ENCODE measurements at regions not wholly inside any gene's neighbourhood (a gene's known extent, or its start where the extent isn't known, plus 50 kb on each side); places are given as distances from the start of the nearest gene placed in this dataset.
"Not testable (repeated sequence)": the region's sequence is repeated elsewhere in the genome, so short reads cannot be mapped to it uniquely, and the experiment has no call there.

- no peaks in the 10 kb centered on the region for H3K9me2 ChIP-seq (ENCODE audit: low read depth, low read length)
- H3K4me3 ChIP-seq (ENCODE audit: low read depth, low read length, poor library complexity, severe bottlenecking), result no peak overlapping the region
- H3K9me3 ChIP-seq (ENCODE audit: low read length), result no peaks in the 10 kb centered on the region
- no peaks in the 10 kb centered on the region for H3K27me3 ChIP-seq (ENCODE audit: insufficient read depth, low read length)
- H3F3A ChIP-seq (ENCODE audit: insufficient read depth, low read length), result no peaks in the 10 kb centered on the region
- H2AFZ ChIP-seq (ENCODE audit: low read length), result no peak overlapping the region
- no peak overlapping the region for H3K27ac ChIP-seq (ENCODE audit: low read depth, low read length, poor library complexity, severe bottlenecking)
- H4K20me1 ChIP-seq (ENCODE audit: insufficient read depth, low read length), result no peaks in the 10 kb centered on the region
- H3K4me1 ChIP-seq (ENCODE audit: insufficient read depth, low read length, severe bottlenecking), result no peaks in the 10 kb centered on the region
- H3K9ac ChIP-seq (ENCODE audit: low read length), result no peak overlapping the region
- TF ChIP-seq EZH2 (IDR thresholded peaks at IDR 0.05; ENCODE audit: borderline replicate concordance, low read length) (no peak), CTCF (IDR thresholded peaks at IDR 0.05; ENCODE audit: low read length) (no peak)
- no peak overlapping the region for H3K4me2 ChIP-seq (ENCODE audit: low read length)
- H3K79me2 ChIP-seq (ENCODE audit: insufficient read depth, low read length), result no peaks in the 10 kb centered on the region
- no peaks in the 10 kb centered on the region for H3K36me3 ChIP-seq (ENCODE audit: insufficient read depth, low read length)
These were observed 191.4 kb upstream of the DAB2 start for GRCh38 chr5:39616131-39616530.

GRCh38 chr5:39611076-39611475, 186.3 kb upstream of the DAB2 start:
- H3K4me3 ChIP-seq (ENCODE audit: low read depth, low read length, poor library complexity, severe bottlenecking); H3K27me3 ChIP-seq (ENCODE audit: insufficient read depth, low read length); H3F3A ChIP-seq (ENCODE audit: insufficient read depth, low read length); H3K9me2 ChIP-seq (ENCODE audit: low read depth, low read length); H2AFZ ChIP-seq (ENCODE audit: low read length); H3K36me3 ChIP-seq (ENCODE audit: insufficient read depth, low read length); H3K9me3 ChIP-seq (ENCODE audit: low read length); H3K79me2 ChIP-seq (ENCODE audit: insufficient read depth, low read length); H3K9ac ChIP-seq (ENCODE audit: low read length); H4K20me1 ChIP-seq (ENCODE audit: insufficient read depth, low read length); H3K4me2 ChIP-seq (ENCODE audit: low read length); H3K4me1 ChIP-seq (ENCODE audit: insufficient read depth, low read length, severe bottlenecking); H3K27ac ChIP-seq (ENCODE audit: low read depth, low read length, poor library complexity, severe bottlenecking): not testable (repeated sequence)

DNA sequence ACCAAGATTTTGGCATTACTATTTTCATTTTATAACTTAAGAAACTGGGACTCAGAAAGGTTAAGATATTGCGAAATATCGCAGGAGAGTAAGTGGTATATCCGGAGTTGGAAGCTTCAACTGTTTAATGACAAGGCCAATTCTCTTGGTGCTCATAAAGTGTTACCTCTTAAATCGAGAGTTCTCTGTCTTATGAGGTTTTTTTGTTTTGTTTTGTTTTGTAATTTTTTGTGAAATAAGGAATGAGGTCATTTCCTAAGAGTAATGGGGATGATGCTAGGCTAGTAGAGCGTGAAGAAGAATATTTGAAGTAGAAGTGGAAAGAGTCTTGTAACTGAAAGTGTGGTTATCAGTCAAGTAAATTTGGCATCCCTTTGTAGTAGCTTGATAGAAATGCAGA, 183.2 kb upstream of the DAB2 start:
- Histone ChIP-seq H3K4me3 (ENCODE audit: low read depth, low read length, poor library complexity, severe bottlenecking) (no peak overlapping the region), H3F3A (ENCODE audit: insufficient read depth, low read length) (no peaks in the 10 kb centered on the region), H3K9me3 (ENCODE audit: low read length) (no peaks in the 10 kb centered on the region), H3K9ac (ENCODE audit: low read length) (no peak overlapping the region), H3K9me2 (ENCODE audit: low read depth, low read length) (no peaks in the 10 kb centered on the region), H3K4me2 (ENCODE audit: low read length) (no peak overlapping the region), H3K27me3 (ENCODE audit: insufficient read depth, low read length) (no peaks in the 10 kb centered on the region), H3K36me3 (ENCODE audit: insufficient read depth, low read length) (no peaks in the 10 kb centered on the region), H4K20me1 (ENCODE audit: insufficient read depth, low read length) (no peaks in the 10 kb centered on the region), H3K4me1 (ENCODE audit: insufficient read depth, low read length, severe bottlenecking) (no peaks in the 10 kb centered on the region), H3K27ac (ENCODE audit: low read depth, low read length, poor library complexity, severe bottlenecking) (no peak overlapping the region), H2AFZ (ENCODE audit: low read length) (no peak overlapping the region), H3K79me2 (ENCODE audit: insufficient read depth, low read length) (no peaks in the 10 kb centered on the region)
- TF ChIP-seq CTCF (IDR thresholded peaks at IDR 0.05; ENCODE audit: low read length) (no peak), EZH2 (IDR thresholded peaks at IDR 0.05; ENCODE audit: borderline replicate concordance, low read length) (no peak)

DNA sequence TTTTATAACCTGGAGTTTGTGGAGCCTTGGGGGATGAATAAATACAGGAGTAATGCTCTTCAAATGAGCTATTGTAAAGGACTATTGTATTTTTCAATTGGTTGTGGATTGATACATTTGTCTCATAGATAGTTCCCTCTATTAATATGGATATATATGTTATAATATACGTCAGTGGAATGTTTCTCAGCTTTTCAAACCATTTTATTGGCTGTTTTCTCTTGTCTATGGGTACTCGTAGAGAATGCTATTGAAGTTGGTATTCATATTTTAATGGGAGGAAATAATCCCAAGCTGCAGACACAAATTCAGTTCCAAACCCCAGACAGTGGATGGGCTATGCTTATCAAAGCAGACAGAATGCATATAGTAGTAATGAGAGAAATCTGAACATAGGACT, 181.8 kb upstream of the DAB2 start:
- Histone ChIP-seq H3F3A (ENCODE audit: insufficient read depth, low read length) (no peaks in the 10 kb centered on the region), H3K4me1 (ENCODE audit: insufficient read depth, low read length, severe bottlenecking) (no peaks in the 10 kb centered on the region), H3K4me2 (ENCODE audit: low read length) (no peak overlapping the region)

More for the DNA sequence above, 181.8 kb upstream of the DAB2 start:
- Histone ChIP-seq H3K4me3 (ENCODE audit: low read depth, low read length, poor library complexity, severe bottlenecking) (no peak overlapping the region), H3K27me3 (ENCODE audit: insufficient read depth, low read length) (no peaks in the 10 kb centered on the region), H4K20me1 (ENCODE audit: insufficient read depth, low read length) (no peaks in the 10 kb centered on the region), H3K36me3 (ENCODE audit: insufficient read depth, low read length) (no peaks in the 10 kb centered on the region), H3K9ac (ENCODE audit: low read length) (no peak overlapping the region), H3K9me2 (ENCODE audit: low read depth, low read length) (no peaks in the 10 kb centered on the region), H3K79me2 (ENCODE audit: insufficient read depth, low read length) (no peaks in the 10 kb centered on the region), H2AFZ (ENCODE audit: low read length) (no peak overlapping the region), H3K27ac (ENCODE audit: low read depth, low read length, poor library complexity, severe bottlenecking) (no peak overlapping the region), H3K9me3 (ENCODE audit: low read length) (no peaks in the 10 kb centered on the region)
- TF ChIP-seq CTCF (IDR thresholded peaks at IDR 0.05; ENCODE audit: low read length) (no peak), EZH2 (IDR thresholded peaks at IDR 0.05; ENCODE audit: borderline replicate concordance, low read length) (no peak)
